SK-N-SH treated with all-trans-retinoic acid at 6 μM for 48 hours (cell line): ENCODE measurements at regions not wholly inside any gene's neighbourhood (a gene's known extent, or its start where the extent isn't known, plus 50 kb on each side); places are given as distances from the start of the nearest gene placed in this dataset.

ENCODE experiments used
- ATAC-seq: fragments of 200-7000 bp; cut with Tn5 transposase; 3 replicates; pipeline ENCODE4 v1.9.1; 2020; ENCODE audit warnings: mild to moderate bottlenecking, moderate library complexity
- ARNTL ChIP-seq: fragments of 450-650 bp; formaldehyde crosslinking; IDR thresholded peaks from 2 replicates; pipeline ENCODE4 v1.5.0; 2020; ENCODE audit warnings: low read depth, mild to moderate bottlenecking, moderate library complexity, borderline replicate concordance
- BACH2 ChIP-seq: fragments of 250-450 bp; sonication (Bioruptor Pico); IDR thresholded peaks from 2 replicates; pipeline ENCODE4 v1.9.0; 2021; ENCODE audit warnings: mild to moderate bottlenecking, borderline replicate concordance
- CREB5 ChIP-seq: fragments of 250-450 bp; sonication (Bioruptor Pico); IDR thresholded peaks from 2 replicates; pipeline ENCODE4 v1.5.1; 2020; ENCODE audit warnings: low read depth, mild to moderate bottlenecking, moderate library complexity
- CSDC2 ChIP-seq: fragments of 250-450 bp; sonication (Bioruptor Pico); IDR thresholded peaks from 2 replicates; pipeline ENCODE4 v1.5.0; 2020; ENCODE audit warnings: mild to moderate bottlenecking, moderate library complexity
- CSRNP3 ChIP-seq: fragments of 250-450 bp; sonication (Bioruptor Pico); IDR thresholded peaks from 2 replicates; pipeline ENCODE4 v1.5.1; 2021; ENCODE audit warnings: mild to moderate bottlenecking, moderate library complexity
- ESRRG ChIP-seq: fragments of 250-450 bp; sonication (Bioruptor Pico); IDR thresholded peaks from 2 replicates; pipeline ENCODE4 v1.6.1; 2021; ENCODE audit warnings: mild to moderate bottlenecking
- GLIS3 ChIP-seq: fragments of 250-450 bp; sonication (Bioruptor Pico); IDR thresholded peaks from 2 replicates; pipeline ENCODE4 v1.5.0; 2020; ENCODE audit warnings: mild to moderate bottlenecking, moderate library complexity
- ISL1 ChIP-seq: fragments of 250-450 bp; sonication (Bioruptor Pico); IDR thresholded peaks from 2 replicates; pipeline ENCODE4 v2.1.2; 2022; ENCODE audit warnings: mild to moderate bottlenecking, moderate library complexity
- OSR1 ChIP-seq: fragments of 250-450 bp; sonication (Bioruptor Pico); IDR thresholded peaks from 2 replicates; pipeline ENCODE4 v1.8.0; 2022; ENCODE audit warnings: moderate library complexity, mild to moderate bottlenecking, inconsistent platforms
- PATZ1 ChIP-seq: fragments of 250-450 bp; sonication (Bioruptor Pico); IDR thresholded peaks from 2 replicates; pipeline ENCODE4 v1.8.0; 2020; ENCODE audit warnings: mild to moderate bottlenecking, moderate library complexity, borderline replicate concordance
- PPARA ChIP-seq: fragments of 250-450 bp; sonication (Bioruptor Pico); IDR thresholded peaks from 2 replicates; pipeline ENCODE4 v1.5.0; 2020; ENCODE audit warnings: mild to moderate bottlenecking, borderline replicate concordance
- RARB ChIP-seq: fragments of 250-450 bp; sonication (Bioruptor Pico); IDR thresholded peaks from 2 replicates; pipeline ENCODE4 v1.8.0; 2021; ENCODE audit warnings: mild to moderate bottlenecking, moderate library complexity
- SNAI2 ChIP-seq: fragments of 250-450 bp; sonication (Bioruptor Pico); IDR thresholded peaks from 2 replicates; pipeline ENCODE4 v1.5.0; 2020; ENCODE audit warnings: mild to moderate bottlenecking, moderate library complexity
- TCF4 ChIP-seq: fragments of 250-450 bp; sonication (Bioruptor Pico); IDR thresholded peaks from 2 replicates; pipeline ENCODE4 v1.8.0; 2021; ENCODE audit warnings: mild to moderate bottlenecking, moderate library complexity, borderline replicate concordance
- TOX ChIP-seq: fragments of 250-450 bp; sonication (Bioruptor Pico); IDR thresholded peaks from 2 replicates; pipeline ENCODE4 v1.8.0; 2021; ENCODE audit warnings: mild to moderate bottlenecking, moderate library complexity, borderline replicate concordance
- TSHZ2 ChIP-seq: fragments of 250-450 bp; sonication (Bioruptor Pico); IDR thresholded peaks from 2 replicates; pipeline ENCODE4 v1.5.0; 2020; ENCODE audit warnings: mild to moderate bottlenecking, moderate library complexity
- ZC3H10 ChIP-seq: fragments of 250-450 bp; sonication (Bioruptor Pico); IDR thresholded peaks from 2 replicates; pipeline ENCODE4 v1.5.1; 2021; ENCODE audit warnings: mild to moderate bottlenecking, moderate library complexity
- ZFP3 ChIP-seq: fragments of 250-450 bp; sonication (Bioruptor Pico); IDR thresholded peaks from 2 replicates; pipeline ENCODE4 v1.5.0; 2020; ENCODE audit warnings: mild to moderate bottlenecking, moderate library complexity
- ZFP30 ChIP-seq: fragments of 450-650 bp; formaldehyde crosslinking; IDR thresholded peaks from 2 replicates; pipeline ENCODE4 v1.5.0; 2022; ENCODE audit warnings: mild to moderate bottlenecking, moderate library complexity
- ZNF565 ChIP-seq: fragments of 450-650 bp; formaldehyde crosslinking; conservative IDR thresholded peaks from 2 replicates; pipeline ENCODE4 v1.5.0; 2020; ENCODE audit warnings: low read depth, mild to moderate bottlenecking, moderate library complexity
- ZNF70 ChIP-seq: fragments of 450-650 bp; formaldehyde crosslinking; IDR thresholded peaks from 2 replicates; pipeline ENCODE4 v1.5.0; 2020; ENCODE audit warnings: mild to moderate bottlenecking, moderate library complexity
- ZNF8 ChIP-seq: fragments of 450-650 bp; formaldehyde crosslinking; IDR thresholded peaks from 2 replicates; pipeline ENCODE4 v1.5.0; 2020; ENCODE audit warnings: mild to moderate bottlenecking, moderate library complexity
- TF ChIP-seq, protein P1 (sequence below): fragments of 250-450 bp; sonication (Bioruptor Pico); IDR thresholded peaks from 2 replicates; pipeline ENCODE4 v1.8.0; 2021; ENCODE audit warnings: low read depth, mild to moderate bottlenecking, moderate library complexity, borderline replicate concordance

DNA sequence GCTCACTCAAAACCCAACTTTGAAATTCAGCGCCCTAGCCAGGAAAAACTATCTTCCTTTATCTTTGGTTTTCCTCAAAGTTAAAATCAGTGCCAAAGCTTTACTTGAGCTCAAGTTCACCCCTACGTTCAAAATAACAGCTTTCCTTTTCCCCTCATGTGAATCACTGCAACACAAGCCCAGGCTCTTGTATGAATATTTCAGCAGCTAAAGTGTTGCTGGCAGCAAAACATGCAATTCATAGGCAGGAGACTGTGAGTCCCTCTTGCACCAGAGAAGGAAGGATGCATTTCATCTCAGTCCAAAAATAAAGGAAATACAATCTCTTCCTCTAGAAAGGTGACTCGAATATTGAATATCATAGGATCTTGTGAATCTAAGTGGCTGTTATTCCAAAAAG lies 461.3 kb upstream of the SOX11 start:
- TF ChIP-seq RARB (CRISPR knock-in tag): no peak
- no peak for TF ChIP-seq OSR1
- TF ChIP-seq ZC3H10 (CRISPR knock-in tag): no peak
- TF ChIP-seq ESRRG (CRISPR knock-in tag): no peak
- no peak for TF ChIP-seq CSDC2 (CRISPR knock-in tag)
- TF ChIP-seq TCF4 (CRISPR knock-in tag): no peak
- TF ChIP-seq BACH2 (CRISPR knock-in tag): no peak
- no peak for TF ChIP-seq ARNTL (CRISPR knock-in tag)
- no peak for TF ChIP-seq ZNF8
- TF ChIP-seq ZNF70 (CRISPR knock-in tag): no peak
- no peak for TF ChIP-seq CSRNP3 (CRISPR knock-in tag)
- no peak for TF ChIP-seq GLIS3 (CRISPR knock-in tag)
- no peak for TF ChIP-seq TOX
- TF ChIP-seq ZFP3 (CRISPR knock-in tag): no peak

GRCh38 chr2:5231287-5231686 lies 460.9 kb upstream of the SOX11 start:
- no peak for TF ChIP-seq CSDC2 (CRISPR knock-in tag)
- TF ChIP-seq TOX: no peak
- TF ChIP-seq BACH2 (CRISPR knock-in tag): no peak
- peak; percentile 21; the same call in 1 of the 2 replicates for TF ChIP-seq SNAI2
- peak; percentile 88; the same call in 1 of the 2 replicates for TF ChIP-seq GLIS3 (CRISPR knock-in tag)
- no peak for TF ChIP-seq RARB (CRISPR knock-in tag)
- peak; percentile 89 for TF ChIP-seq TCF4 (CRISPR knock-in tag)
- no peak for TF ChIP-seq OSR1
- peak; percentile 91 for TF ChIP-seq CSRNP3 (CRISPR knock-in tag)
- TF ChIP-seq ZNF565 (CRISPR knock-in tag): no peak
- no peak for TF ChIP-seq ZC3H10 (CRISPR knock-in tag)
- TF ChIP-seq, protein P1, sequence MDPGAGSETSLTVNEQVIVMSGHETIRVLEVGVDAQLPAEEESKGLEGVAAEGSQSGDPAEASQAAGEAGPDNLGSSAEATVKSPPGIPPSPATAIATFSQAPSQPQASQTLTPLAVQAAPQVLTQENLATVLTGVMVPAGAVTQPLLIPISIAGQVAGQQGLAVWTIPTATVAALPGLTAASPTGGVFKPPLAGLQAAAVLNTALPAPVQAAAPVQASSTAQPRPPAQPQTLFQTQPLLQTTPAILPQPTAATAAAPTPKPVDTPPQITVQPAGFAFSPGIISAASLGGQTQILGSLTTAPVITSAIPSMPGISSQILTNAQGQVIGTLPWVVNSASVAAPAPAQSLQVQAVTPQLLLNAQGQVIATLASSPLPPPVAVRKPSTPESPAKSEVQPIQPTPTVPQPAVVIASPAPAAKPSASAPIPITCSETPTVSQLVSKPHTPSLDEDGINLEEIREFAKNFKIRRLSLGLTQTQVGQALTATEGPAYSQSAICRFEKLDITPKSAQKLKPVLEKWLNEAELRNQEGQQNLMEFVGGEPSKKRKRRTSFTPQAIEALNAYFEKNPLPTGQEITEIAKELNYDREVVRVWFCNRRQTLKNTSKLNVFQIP: peak; percentile 82; the same call in 1 of the 2 replicates
- no peak for TF ChIP-seq ZNF70 (CRISPR knock-in tag)
- TF ChIP-seq TSHZ2: peak; percentile 69; the same call in 1 of the 2 replicates
- 0 out of 2 replicates have a peak, but pooled peaks have one; percentile 54 for TF ChIP-seq PATZ1 (CRISPR knock-in tag)
- no peak for TF ChIP-seq ZFP30 (CRISPR knock-in tag)
- TF ChIP-seq ZNF8: peak; percentile 57; the same call in 1 of the 2 replicates
- no peak for TF ChIP-seq ARNTL (CRISPR knock-in tag)
- peak; percentile 64; the same call in 1 of the 2 replicates for TF ChIP-seq CREB5
- TF ChIP-seq ISL1 (CRISPR knock-in tag): peak; percentile 55
- TF ChIP-seq ESRRG (CRISPR knock-in tag): no peak
- no peak for TF ChIP-seq ZFP3 (CRISPR knock-in tag)
- no peak for TF ChIP-seq PPARA (CRISPR knock-in tag)
- TF ChIP-seq, all 23 proteins: peak for 10
- no peak for ATAC-seq

More for the DNA sequence above, 461.3 kb upstream of the SOX11 start:
- no peak for ATAC-seq
